HFFc6 (cell line): ENCODE measurements at regions not wholly inside any gene's neighbourhood (a gene's known extent, or its start where the extent isn't known, plus 50 kb on each side); places are given as distances from the start of the nearest gene placed in this dataset.

Experiments
- DNase-seq: peaks from one replicate; pipeline ENCODE4 v3.0.0-alpha.2; 2018
- H3K27ac Mint-ChIP-seq: 2 replicates; pipeline ENCODE4 v1.8.0; 2020; ENCODE audit warnings: mild to moderate bottlenecking, mixed read lengths
- H3K27me3 Mint-ChIP-seq: 2 replicates; pipeline ENCODE4 v1.8.0; 2021; ENCODE audit warnings: mild to moderate bottlenecking, moderate library complexity, mixed read lengths; ENCODE audit not compliant: insufficient read depth
- H3K36me3 Mint-ChIP-seq: 2 replicates; pipeline ENCODE4 v1.8.0; 2021; ENCODE audit warnings: low read depth, mixed read lengths
- H3K4me1 Mint-ChIP-seq: 2 replicates; pipeline ENCODE4 v1.8.0; 2020; ENCODE audit warnings: low read depth, mixed read lengths
- H3K4me3 Mint-ChIP-seq: 2 replicates; pipeline ENCODE4 v1.8.0; 2020; ENCODE audit warnings: mild to moderate bottlenecking, moderate library complexity, mixed read lengths
- H3K9me3 Mint-ChIP-seq: 2 replicates; pipeline ENCODE4 v1.8.0; 2020; ENCODE audit warnings: mild to moderate bottlenecking, mixed read lengths
- CTCF ChIP-seq: fragments of 200-600 bp; sonication (generic); IDR thresholded peaks from 2 replicates; pipeline ENCODE4 v1.5.0; 2021; ENCODE audit warnings: antibody characterized with exemption, mild to moderate bottlenecking

- no peak for DNase-seq
- H3K36me3 Mint-ChIP-seq: peaks cover 6% of the 10 kb centered on the region; the same call in 1 of the 2 replicates
- peaks cover 3% of the 10 kb centered on the region for H3K27me3 Mint-ChIP-seq
- no peak for TF ChIP-seq CTCF
- H3K27ac Mint-ChIP-seq: peak overlapping the region; percentile 87
- H3K9me3 Mint-ChIP-seq: 0 out of 2 replicates have a peak, but pooled peaks cover 4% of the 10 kb centered on the region
- H3K4me3 Mint-ChIP-seq: no peak overlapping the region
- peaks cover 42% of the 10 kb centered on the region for H3K4me1 Mint-ChIP-seq
Measured at GRCh38 chr16:86679490-86679889, 101.1 kb downstream of the FOXL1 start.

GRCh38 chr16:86680162-86680561, 101.8 kb downstream of the FOXL1 start:
- Mint-ChIP-seq H3K36me3 (peaks cover 6% of the 10 kb centered on the region; the same call in 1 of the 2 replicates), H3K27ac (peak overlapping the region; percentile 87), H3K27me3 (peaks cover 3% of the 10 kb centered on the region), H3K4me3 (peak overlapping the region; percentile 69), H3K9me3 (0 out of 2 replicates have a peak, but pooled peaks cover 4% of the 10 kb centered on the region), H3K4me1 (peaks cover 43% of the 10 kb centered on the region)
- peak; percentile 87 for DNase-seq
- TF ChIP-seq CTCF: no peak

GRCh38 chr16:86680661-86681030, 102.3 kb downstream of the FOXL1 start:
- Mint-ChIP-seq H3K9me3 (0 out of 2 replicates have a peak, but pooled peaks cover 4% of the 10 kb centered on the region), H3K36me3 (peaks cover 6% of the 10 kb centered on the region; the same call in 1 of the 2 replicates), H3K27me3 (peaks cover 3% of the 10 kb centered on the region), H3K4me3 (peak overlapping the region; percentile 69), H3K4me1 (peaks cover 48% of the 10 kb centered on the region), H3K27ac (peak overlapping the region; percentile 87)
- DNase-seq: no peak
- TF ChIP-seq CTCF: no peak

GRCh38 chr16:86681031-86681756, 102.8 kb downstream of the FOXL1 start:
- no peak for TF ChIP-seq CTCF
- no peak for DNase-seq
- Mint-ChIP-seq H3K27ac (peak overlapping the region; percentile 87; the same call in 1 of the 2 replicates), H3K36me3 (peaks cover 6% of the 10 kb centered on the region; the same call in 1 of the 2 replicates), H3K4me3 (no peak overlapping the region), H3K4me1 (peaks cover 48% of the 10 kb centered on the region), H3K27me3 (peaks cover 3% of the 10 kb centered on the region), H3K9me3 (0 out of 2 replicates have a peak, but pooled peaks cover 4% of the 10 kb centered on the region)

- Mint-ChIP-seq H3K4me1 (peaks cover 48% of the 10 kb centered on the region), H3K27ac (no peak overlapping the region), H3K4me3 (no peak overlapping the region), H3K27me3 (peaks cover 3% of the 10 kb centered on the region), H3K36me3 (peaks cover 6% of the 10 kb centered on the region; the same call in 1 of the 2 replicates), H3K9me3 (0 out of 2 replicates have a peak, but pooled peaks cover 4% of the 10 kb centered on the region)
- DNase-seq: no peak
- TF ChIP-seq CTCF: no peak
Measured at GRCh38 chr16:86681757-86682106, 103.4 kb downstream of the FOXL1 start.
